OCI-LY1 (cell line): ENCODE measurements at regions not wholly inside any gene's neighbourhood (a gene's known extent, or its start where the extent isn't known, plus 50 kb on each side); places are given as distances from the start of the nearest gene placed in this dataset.

Experiments
- EZH2 ChIP-seq: fragments of 200-600 bp; sonication (generic), shearing (Covaris generic); IDR thresholded peaks from 2 replicates; pipeline ENCODE4 v1.8.0; 2017; ENCODE audit warnings: borderline replicate concordance, mixed run types, mild to moderate bottlenecking, antibody characterized with exemption, low read length, moderate library complexity, mixed read lengths
- TF ChIP-seq, protein P1 (sequence below): fragments of 200-600 bp; sonication (generic), shearing (Covaris generic); IDR thresholded peaks from 2 replicates; pipeline ENCODE4 v1.5.1; 2017; ENCODE audit warnings: mild to moderate bottlenecking, antibody characterized with exemption, low read length, moderate library complexity, mixed read lengths

DNA sequence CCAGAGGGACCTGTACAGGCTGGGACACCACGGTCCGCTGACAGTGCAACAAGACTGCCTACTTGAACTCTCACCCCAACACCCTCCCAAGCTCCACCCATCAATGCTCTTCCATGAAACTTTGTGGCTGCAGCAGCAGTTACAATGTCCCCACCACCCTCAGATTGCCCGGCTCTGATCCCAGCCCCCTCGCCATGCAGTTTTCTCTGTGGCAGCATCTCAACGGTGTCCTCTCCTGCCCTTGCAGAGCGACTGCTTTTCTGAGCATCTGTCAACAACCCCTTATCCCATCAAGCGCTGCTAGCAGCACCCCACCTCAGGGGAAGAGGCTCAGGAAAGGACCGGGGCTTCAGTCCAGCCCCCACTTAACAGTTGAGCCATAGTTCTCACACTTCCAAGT lies 137.1 kb upstream of the NDUFV2 start:
- TF ChIP-seq, protein P1, sequence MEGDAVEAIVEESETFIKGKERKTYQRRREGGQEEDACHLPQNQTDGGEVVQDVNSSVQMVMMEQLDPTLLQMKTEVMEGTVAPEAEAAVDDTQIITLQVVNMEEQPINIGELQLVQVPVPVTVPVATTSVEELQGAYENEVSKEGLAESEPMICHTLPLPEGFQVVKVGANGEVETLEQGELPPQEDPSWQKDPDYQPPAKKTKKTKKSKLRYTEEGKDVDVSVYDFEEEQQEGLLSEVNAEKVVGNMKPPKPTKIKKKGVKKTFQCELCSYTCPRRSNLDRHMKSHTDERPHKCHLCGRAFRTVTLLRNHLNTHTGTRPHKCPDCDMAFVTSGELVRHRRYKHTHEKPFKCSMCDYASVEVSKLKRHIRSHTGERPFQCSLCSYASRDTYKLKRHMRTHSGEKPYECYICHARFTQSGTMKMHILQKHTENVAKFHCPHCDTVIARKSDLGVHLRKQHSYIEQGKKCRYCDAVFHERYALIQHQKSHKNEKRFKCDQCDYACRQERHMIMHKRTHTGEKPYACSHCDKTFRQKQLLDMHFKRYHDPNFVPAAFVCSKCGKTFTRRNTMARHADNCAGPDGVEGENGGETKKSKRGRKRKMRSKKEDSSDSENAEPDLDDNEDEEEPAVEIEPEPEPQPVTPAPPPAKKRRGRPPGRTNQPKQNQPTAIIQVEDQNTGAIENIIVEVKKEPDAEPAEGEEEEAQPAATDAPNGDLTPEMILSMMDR = no peak
- no peak for TF ChIP-seq EZH2
